ENCODE measurements at regions not wholly inside any gene's neighbourhood (a gene's known extent, or its start where the extent isn't known, plus 50 kb on each side); places are given as distances from the start of the nearest gene placed in this dataset.

DNA sequence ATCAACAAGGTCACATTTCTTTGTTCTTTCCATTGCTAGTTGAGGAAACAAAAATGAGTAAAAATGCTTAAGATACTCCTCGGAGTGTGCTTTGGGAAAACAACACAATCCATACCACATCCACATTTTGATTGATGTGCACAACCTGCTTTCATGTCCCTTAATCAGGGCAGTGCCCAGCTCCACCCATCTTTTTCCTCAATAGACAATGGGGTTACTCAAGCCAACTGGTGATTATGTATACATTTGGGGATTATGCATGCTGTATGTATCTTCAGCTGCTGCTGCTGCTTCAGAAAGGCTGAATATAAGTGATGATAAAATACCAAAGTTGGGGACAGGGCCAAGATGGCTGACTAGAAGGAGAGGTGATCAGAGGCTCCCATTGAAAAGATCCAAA is 155.2 kb upstream of the VGLL2 start:
- Mint-ChIP-seq H3K27ac (no peak overlapping the region), H3K4me1 (ENCODE audit: low read depth) (no peaks in the 10 kb centered on the region), H3K27me3 (ENCODE audit: insufficient read depth) (no peaks in the 10 kb centered on the region), H3K4me3 (no peak overlapping the region), H3K36me3 (ENCODE audit: low read depth) (no peaks in the 10 kb centered on the region), H3K9me3 (peaks cover 10% of the 10 kb centered on the region)
- intact Hi-C loops (cut with micrococcal nuclease): no loop called here
- no peak for DNase-seq (ENCODE audit: low spot score)

GRCh38 chr6:117110737-117111136 is 154.6 kb upstream of the VGLL2 start:
- intact Hi-C loops (cut with micrococcal nuclease): no loop called here
- H3K36me3 Mint-ChIP-seq (ENCODE audit: low read depth): no peaks in the 10 kb centered on the region
- peaks cover 10% of the 10 kb centered on the region for H3K9me3 Mint-ChIP-seq
- H3K27ac Mint-ChIP-seq: no peak overlapping the region
- H3K4me1 Mint-ChIP-seq (ENCODE audit: low read depth): no peaks in the 10 kb centered on the region
- no peak for DNase-seq (ENCODE audit: low spot score)
- H3K27me3 Mint-ChIP-seq (ENCODE audit: insufficient read depth): no peaks in the 10 kb centered on the region
- no peak overlapping the region for H3K4me3 Mint-ChIP-seq

GRCh38 chr6:117117652-117118051 is 147.7 kb upstream of the VGLL2 start:
- DNase-seq (ENCODE audit: low spot score): no peak
- Mint-ChIP-seq H3K36me3 (ENCODE audit: low read depth) (no peaks in the 10 kb centered on the region), H3K4me3 (no peak overlapping the region), H3K9me3 (no peaks in the 10 kb centered on the region), H3K27me3 (ENCODE audit: insufficient read depth) (no peaks in the 10 kb centered on the region), H3K4me1 (ENCODE audit: low read depth) (no peaks in the 10 kb centered on the region), H3K27ac (no peak overlapping the region)
- intact Hi-C loops (cut with micrococcal nuclease): no loop called here

DNA sequence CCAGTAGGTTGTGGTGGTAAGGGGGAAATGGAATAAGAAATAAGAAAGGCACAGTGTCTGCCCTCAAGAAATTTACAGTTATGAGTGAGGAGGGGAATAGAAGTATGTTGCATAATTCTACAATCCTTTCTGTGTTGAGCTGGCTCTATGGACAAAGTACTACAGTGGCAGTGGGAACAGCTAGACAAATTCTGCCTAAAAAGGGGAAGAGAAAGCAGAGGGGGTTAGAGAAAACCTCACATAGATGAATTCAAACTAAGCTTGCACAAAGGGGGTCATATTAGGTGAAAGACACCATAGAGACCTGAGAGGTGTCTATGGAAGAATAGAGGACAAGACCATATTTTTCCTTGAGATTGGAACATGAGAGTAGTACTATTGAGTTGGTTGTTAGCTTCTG is 146.9 kb upstream of the VGLL2 start:
- intact Hi-C loops (cut with micrococcal nuclease): no loop called here
- Mint-ChIP-seq H3K36me3 (ENCODE audit: low read depth) (no peaks in the 10 kb centered on the region), H3K27ac (no peak overlapping the region), H3K4me3 (no peak overlapping the region), H3K9me3 (no peaks in the 10 kb centered on the region), H3K27me3 (ENCODE audit: insufficient read depth) (no peaks in the 10 kb centered on the region), H3K4me1 (ENCODE audit: low read depth) (no peaks in the 10 kb centered on the region)
- no peak for DNase-seq (ENCODE audit: low spot score)

DNA sequence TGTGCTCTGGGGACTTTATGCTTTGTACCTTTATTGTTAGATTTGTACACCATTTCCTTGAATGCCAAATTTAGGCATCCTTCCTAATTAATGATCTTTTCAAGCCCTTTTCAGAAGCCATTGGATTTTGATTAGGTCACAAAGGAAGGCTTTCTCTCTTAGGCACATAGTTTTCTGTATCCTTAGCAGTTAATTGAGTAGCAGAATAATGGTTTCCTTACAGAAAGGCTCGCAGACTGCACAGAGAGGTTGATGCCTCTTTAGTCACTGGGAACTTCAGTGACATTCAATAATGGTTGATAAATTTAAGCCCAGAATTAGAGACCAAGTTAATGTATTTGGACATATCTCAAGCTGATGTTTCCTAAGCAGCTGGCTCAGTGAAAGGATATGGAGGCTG is 139.1 kb upstream of the VGLL2 start:
- Mint-ChIP-seq H3K4me1 (ENCODE audit: low read depth) (no peaks in the 10 kb centered on the region), H3K27ac (no peak overlapping the region), H3K27me3 (ENCODE audit: insufficient read depth) (no peaks in the 10 kb centered on the region), H3K4me3 (no peak overlapping the region), H3K9me3 (no peaks in the 10 kb centered on the region), H3K36me3 (ENCODE audit: low read depth) (no peaks in the 10 kb centered on the region)
- intact Hi-C loops (cut with micrococcal nuclease): no loop called here
- no peak for DNase-seq (ENCODE audit: low spot score)

DNA sequence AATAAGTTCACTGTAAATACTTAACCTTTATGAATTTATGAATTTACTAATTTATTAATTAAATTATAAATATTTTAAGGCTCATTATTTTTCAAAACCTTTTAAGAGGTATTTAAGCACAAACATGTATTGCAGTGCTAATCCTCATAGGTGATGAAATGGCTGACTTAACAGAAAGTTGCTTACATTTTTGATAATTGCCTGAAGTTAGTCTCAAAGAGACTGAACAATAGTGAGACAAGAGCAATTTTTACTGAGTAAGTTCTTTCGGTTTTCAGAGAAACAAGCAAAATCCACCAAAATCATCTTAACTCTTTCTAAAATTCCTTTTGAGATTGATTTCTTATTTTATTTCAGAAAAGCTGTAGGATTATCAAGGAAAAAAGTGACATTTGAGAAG is 137.3 kb upstream of the VGLL2 start:
- H3K27ac Mint-ChIP-seq: no peak overlapping the region
- DNase-seq (ENCODE audit: low spot score): no peak
- H3K36me3 Mint-ChIP-seq (ENCODE audit: low read depth): no peaks in the 10 kb centered on the region
- H3K4me1 Mint-ChIP-seq (ENCODE audit: low read depth): no peaks in the 10 kb centered on the region
- H3K27me3 Mint-ChIP-seq (ENCODE audit: insufficient read depth): no peaks in the 10 kb centered on the region
- no peaks in the 10 kb centered on the region for H3K9me3 Mint-ChIP-seq
- intact Hi-C loops (cut with micrococcal nuclease): no loop called here
- no peak overlapping the region for H3K4me3 Mint-ChIP-seq

- Mint-ChIP-seq H3K27ac (no peak overlapping the region), H3K4me3 (no peak overlapping the region), H3K4me1 (ENCODE audit: low read depth) (no peaks in the 10 kb centered on the region), H3K36me3 (ENCODE audit: low read depth) (no peaks in the 10 kb centered on the region), H3K9me3 (no peaks in the 10 kb centered on the region), H3K27me3 (ENCODE audit: insufficient read depth) (no peaks in the 10 kb centered on the region)
- DNase-seq (ENCODE audit: low spot score): no peak
- intact Hi-C loops (cut with micrococcal nuclease): no loop called here
Observed at GRCh38 chr6:117130125-117130524, 135.2 kb upstream of the VGLL2 start.

GRCh38 chr6:117136702-117137101 is 128.7 kb upstream of the VGLL2 start:
- intact Hi-C loops (cut with micrococcal nuclease): no loop called here
- H3K4me3 Mint-ChIP-seq: no peak overlapping the region

DNA sequence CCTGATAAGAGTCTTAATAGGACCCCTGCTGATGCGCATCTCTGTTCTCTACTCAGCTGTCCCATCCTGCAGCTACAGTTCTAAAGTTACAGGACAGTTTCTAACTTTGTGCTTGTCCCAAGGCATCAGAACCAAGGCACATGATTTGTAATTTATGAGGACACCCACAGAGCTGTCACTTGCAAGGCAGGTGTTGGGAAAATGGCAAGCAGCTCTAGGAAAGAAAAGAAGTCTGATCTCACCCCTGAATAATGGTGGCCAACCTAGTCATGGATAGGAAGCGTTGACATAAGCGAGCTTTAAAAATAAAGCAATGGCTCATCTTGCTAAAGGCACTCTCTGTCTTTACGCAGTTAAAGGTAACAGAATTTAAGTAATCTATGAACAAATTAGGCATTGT is 127.6 kb upstream of the VGLL2 start:
- Mint-ChIP-seq H3K27me3 (ENCODE audit: insufficient read depth) (no peaks in the 10 kb centered on the region), H3K4me3 (no peak overlapping the region), H3K36me3 (ENCODE audit: low read depth) (no peaks in the 10 kb centered on the region), H3K27ac (no peak overlapping the region), H3K4me1 (ENCODE audit: low read depth) (no peaks in the 10 kb centered on the region), H3K9me3 (no peaks in the 10 kb centered on the region)
- intact Hi-C loops (cut with micrococcal nuclease): no loop called here
- no peak for DNase-seq (ENCODE audit: low spot score)

More at GRCh38 chr6:117136702-117137101, 128.7 kb upstream of the VGLL2 start:
- DNase-seq (ENCODE audit: low spot score): no peak
- H3K4me1 Mint-ChIP-seq (ENCODE audit: low read depth): no peaks in the 10 kb centered on the region
- H3K27me3 Mint-ChIP-seq (ENCODE audit: insufficient read depth): no peaks in the 10 kb centered on the region
- no peaks in the 10 kb centered on the region for H3K36me3 Mint-ChIP-seq (ENCODE audit: low read depth)
- H3K27ac Mint-ChIP-seq: no peak overlapping the region
- no peaks in the 10 kb centered on the region for H3K9me3 Mint-ChIP-seq

DNA sequence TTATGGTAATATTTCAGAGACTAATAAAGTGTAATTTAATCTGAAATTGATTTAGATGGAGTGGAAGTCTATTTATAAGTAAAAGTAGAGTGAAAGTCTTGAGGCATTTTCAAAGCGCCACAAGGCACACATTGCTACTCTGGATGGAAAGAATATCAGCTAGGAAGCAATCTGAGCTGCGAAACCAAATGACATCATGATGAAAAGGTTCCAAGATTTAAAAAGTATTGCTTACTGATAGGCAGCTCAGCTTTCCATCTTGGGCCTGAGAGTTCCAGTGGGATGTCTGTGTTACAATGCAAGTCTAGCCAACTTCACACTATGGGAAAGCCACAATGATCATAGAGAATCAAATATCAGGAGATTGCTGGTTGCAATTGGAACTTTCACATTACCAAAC is 126.9 kb upstream of the VGLL2 start:
- no peak overlapping the region for H3K4me3 Mint-ChIP-seq
- no peak overlapping the region for H3K27ac Mint-ChIP-seq
- no peaks in the 10 kb centered on the region for H3K9me3 Mint-ChIP-seq
- intact Hi-C loops (cut with micrococcal nuclease): no loop called here
- DNase-seq (ENCODE audit: low spot score): no peak
- no peaks in the 10 kb centered on the region for H3K4me1 Mint-ChIP-seq (ENCODE audit: low read depth)
- no peaks in the 10 kb centered on the region for H3K27me3 Mint-ChIP-seq (ENCODE audit: insufficient read depth)
- no peaks in the 10 kb centered on the region for H3K36me3 Mint-ChIP-seq (ENCODE audit: low read depth)

DNA sequence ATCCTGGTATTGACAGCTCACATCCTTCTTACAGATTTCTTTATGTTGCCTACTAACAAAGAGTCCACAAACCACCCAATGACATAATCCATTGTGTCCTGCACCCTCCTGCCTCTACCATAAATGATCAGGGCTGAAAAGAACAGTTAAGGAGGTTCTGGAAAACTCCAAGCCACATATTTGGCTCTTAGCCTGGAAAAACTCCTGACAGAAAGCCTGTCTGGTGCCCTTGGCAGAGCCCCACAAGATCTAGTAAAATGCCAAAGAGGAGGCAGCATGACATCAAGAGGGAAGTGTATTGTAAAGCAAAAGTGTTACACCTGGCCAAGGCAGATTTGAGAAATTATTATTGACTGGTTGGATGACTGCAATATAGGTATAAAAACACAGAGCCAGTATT is 126.4 kb upstream of the VGLL2 start:
- Mint-ChIP-seq H3K36me3 (ENCODE audit: low read depth) (no peaks in the 10 kb centered on the region), H3K9me3 (no peaks in the 10 kb centered on the region), H3K27me3 (ENCODE audit: insufficient read depth) (no peaks in the 10 kb centered on the region), H3K27ac (no peak overlapping the region), H3K4me3 (no peak overlapping the region), H3K4me1 (ENCODE audit: low read depth) (no peaks in the 10 kb centered on the region)
- intact Hi-C loops (cut with micrococcal nuclease): no loop called here
- DNase-seq (ENCODE audit: low spot score): no peak

GRCh38 chr6:117142142-117142541 is 123.2 kb upstream of the VGLL2 start:
- H3K36me3 Mint-ChIP-seq (ENCODE audit: low read depth): no peaks in the 10 kb centered on the region
- no peak overlapping the region for H3K4me3 Mint-ChIP-seq

DNA sequence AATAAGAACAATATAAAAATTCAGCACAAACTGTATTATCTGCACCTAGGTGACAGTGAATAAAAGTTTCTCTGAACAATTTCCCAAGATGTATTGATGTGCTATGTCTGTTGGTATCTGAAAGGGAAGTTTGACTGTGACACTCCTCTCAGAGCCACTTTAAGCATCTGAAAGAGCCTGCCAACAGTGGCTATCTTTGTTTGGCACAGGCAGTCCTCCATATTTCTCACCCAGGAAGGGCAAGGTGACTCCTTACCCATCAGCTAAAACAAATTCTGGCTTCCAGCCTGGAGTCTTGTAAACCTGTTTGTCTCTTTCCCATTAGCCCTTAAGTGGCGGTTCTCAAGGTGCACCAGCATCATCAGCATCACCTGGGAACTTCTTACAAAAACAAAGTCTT is 122.4 kb upstream of the VGLL2 start:
- Mint-ChIP-seq H3K9me3 (peaks cover 4% of the 10 kb centered on the region), H3K27ac (no peak overlapping the region), H3K4me3 (no peak overlapping the region), H3K27me3 (ENCODE audit: insufficient read depth) (no peaks in the 10 kb centered on the region), H3K36me3 (ENCODE audit: low read depth) (no peaks in the 10 kb centered on the region), H3K4me1 (ENCODE audit: low read depth) (no peaks in the 10 kb centered on the region)
- no peak for DNase-seq (ENCODE audit: low spot score)
- intact Hi-C loops (cut with micrococcal nuclease): no loop called here

More at GRCh38 chr6:117142142-117142541, 123.2 kb upstream of the VGLL2 start:
- H3K4me1 Mint-ChIP-seq (ENCODE audit: low read depth): no peaks in the 10 kb centered on the region
- DNase-seq (ENCODE audit: low spot score): no peak
- no peak overlapping the region for H3K27ac Mint-ChIP-seq
- no peaks in the 10 kb centered on the region for H3K27me3 Mint-ChIP-seq (ENCODE audit: insufficient read depth)
- peaks cover 4% of the 10 kb centered on the region for H3K9me3 Mint-ChIP-seq
- intact Hi-C loops (cut with micrococcal nuclease): no loop called here

DNA sequence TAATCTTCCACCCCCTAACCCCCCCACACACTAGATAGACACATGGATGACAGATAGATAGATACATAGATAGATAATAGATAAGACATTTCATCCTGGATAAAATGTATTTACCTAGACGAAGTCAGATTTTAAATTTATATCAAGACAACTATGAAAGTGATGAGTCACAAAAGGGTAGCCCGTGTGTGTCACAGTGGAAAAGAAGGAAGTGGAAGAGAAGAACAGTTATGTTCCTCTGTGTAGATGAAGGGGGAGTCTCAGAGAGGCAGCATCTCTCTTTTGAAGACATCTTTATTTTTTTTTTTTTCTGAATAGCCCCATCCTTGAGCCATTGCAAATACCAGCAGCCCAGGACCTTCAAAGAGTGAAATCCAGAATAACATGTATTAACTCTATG is 121.7 kb upstream of the VGLL2 start:
- intact Hi-C loops (cut with micrococcal nuclease): no loop called here
- Mint-ChIP-seq H3K27ac (no peak overlapping the region), H3K4me3 (no peak overlapping the region), H3K36me3 (ENCODE audit: low read depth) (no peaks in the 10 kb centered on the region), H3K4me1 (ENCODE audit: low read depth) (no peaks in the 10 kb centered on the region), H3K9me3 (peaks cover 4% of the 10 kb centered on the region), H3K27me3 (ENCODE audit: insufficient read depth) (no peaks in the 10 kb centered on the region)
- no peak for DNase-seq (ENCODE audit: low spot score)
